ENCODE measurements at regions not wholly inside any gene's neighbourhood (a gene's known extent, or its start where the extent isn't known, plus 50 kb on each side); places are given as distances from the start of the nearest gene placed in this dataset.

GRCh38 chrX:25737540-25737939 is 400.6 kb upstream of the MAGEB18 start:
- ChIA-PET CTCF (ENCODE audit: unreplicated experiment) (no interaction called here), POLR2A (no interaction called here)
- no peak for DNase-seq (ENCODE audit: low spot score)
- Histone ChIP-seq H3K9me2 (ENCODE audit: insufficient read depth, low read length) (no peaks in the 10 kb centered on the region), H3K9me3 (ENCODE audit: low read length) (no peaks in the 10 kb centered on the region), H3K27ac (ENCODE audit: low read depth, low read length, poor library complexity, severe bottlenecking) (no peak overlapping the region), H3K79me2 (ENCODE audit: insufficient read depth, low read depth, low read length) (no peaks in the 10 kb centered on the region), H3K4me3 (ENCODE audit: low read depth, low read length, poor library complexity, severe bottlenecking) (no peak overlapping the region), H3K4me2 (ENCODE audit: low read length) (no peak overlapping the region), H2AFZ (ENCODE audit: low read length) (no peak overlapping the region), H3K36me3 (ENCODE audit: insufficient read depth, low read length) (no peaks in the 10 kb centered on the region), H3K4me1 (ENCODE audit: insufficient read depth, low read length, poor library complexity, severe bottlenecking) (no peaks in the 10 kb centered on the region), H4K20me1 (ENCODE audit: insufficient read depth, low read length) (no peaks in the 10 kb centered on the region)
- TF ChIP-seq CTCF (conservative IDR thresholded peaks at IDR 0.05; ENCODE audit: low read length) (no peak), EZH2phosphoT487 (IDR thresholded peaks at IDR 0.05; ENCODE audit: borderline replicate concordance, low read depth, low read length) (no peak)
- BruUV-seq (replicated peaks): no TSS peak
- intact Hi-C loops (cut with micrococcal nuclease; ENCODE audit: unreplicated experiment): no loop called here

GRCh38 chrX:25742334-25742733 is 395.8 kb upstream of the MAGEB18 start:
- Histone ChIP-seq H3K4me3 (ENCODE audit: low read depth, low read length, poor library complexity, severe bottlenecking) (no peak overlapping the region), H3K4me2 (ENCODE audit: low read length) (no peak overlapping the region), H3K79me2 (ENCODE audit: insufficient read depth, low read depth, low read length) (no peaks in the 10 kb centered on the region), H2AFZ (ENCODE audit: low read length) (no peak overlapping the region), H4K20me1 (ENCODE audit: insufficient read depth, low read length) (no peaks in the 10 kb centered on the region), H3K27ac (ENCODE audit: low read depth, low read length, poor library complexity, severe bottlenecking) (no peak overlapping the region), H3K9me3 (ENCODE audit: low read length) (no peaks in the 10 kb centered on the region), H3K36me3 (ENCODE audit: insufficient read depth, low read length) (no peaks in the 10 kb centered on the region), H3K4me1 (ENCODE audit: insufficient read depth, low read length, poor library complexity, severe bottlenecking) (no peaks in the 10 kb centered on the region), H3K9me2 (ENCODE audit: insufficient read depth, low read length) (no peaks in the 10 kb centered on the region)
- intact Hi-C loops (cut with micrococcal nuclease; ENCODE audit: unreplicated experiment): no loop called here
- no peak for DNase-seq (ENCODE audit: low spot score)
- POLR2A ChIA-PET: interaction anchor here (0.6 kb wide), 1 partner anchor 174 kb away, joined by 3 read pairs; no protein-coding TSS in a partner anchor
- no TSS peak for BruUV-seq (replicated peaks)
- TF ChIP-seq CTCF (conservative IDR thresholded peaks at IDR 0.05; ENCODE audit: low read length) (no peak), EZH2phosphoT487 (IDR thresholded peaks at IDR 0.05; ENCODE audit: borderline replicate concordance, low read depth, low read length) (no peak)
- CTCF ChIA-PET (ENCODE audit: unreplicated experiment): no interaction called here

GRCh38 chrX:25754399-25754798 is 383.7 kb upstream of the MAGEB18 start:
- Histone ChIP-seq H3K4me3 (ENCODE audit: low read depth, low read length, poor library complexity, severe bottlenecking) (no peak overlapping the region), H3K9me2 (ENCODE audit: insufficient read depth, low read length) (no peaks in the 10 kb centered on the region), H3K4me1 (ENCODE audit: insufficient read depth, low read length, poor library complexity, severe bottlenecking) (no peaks in the 10 kb centered on the region), H3K36me3 (ENCODE audit: insufficient read depth, low read length) (no peaks in the 10 kb centered on the region), H2AFZ (ENCODE audit: low read length) (no peak overlapping the region), H3K27ac (ENCODE audit: low read depth, low read length, poor library complexity, severe bottlenecking) (no peak overlapping the region), H4K20me1 (ENCODE audit: insufficient read depth, low read length) (no peaks in the 10 kb centered on the region), H3K9me3 (ENCODE audit: low read length) (no peaks in the 10 kb centered on the region), H3K79me2 (ENCODE audit: insufficient read depth, low read depth, low read length) (no peaks in the 10 kb centered on the region), H3K4me2 (ENCODE audit: low read length) (no peak overlapping the region)
- intact Hi-C loops (cut with micrococcal nuclease; ENCODE audit: unreplicated experiment): no loop called here
- ChIA-PET CTCF (ENCODE audit: unreplicated experiment) (no interaction called here), POLR2A (no interaction called here)
- TF ChIP-seq EZH2phosphoT487 (IDR thresholded peaks at IDR 0.05; ENCODE audit: borderline replicate concordance, low read depth, low read length) (no peak), CTCF (conservative IDR thresholded peaks at IDR 0.05; ENCODE audit: low read length) (no peak)
- no TSS peak for BruUV-seq (replicated peaks)
- no peak for DNase-seq (ENCODE audit: low spot score)
